CD8-positive, alpha-beta memory T cell (primary cell): ENCODE measurements at regions not wholly inside any gene's neighbourhood (a gene's known extent, or its start where the extent isn't known, plus 50 kb on each side); places are given as distances from the start of the nearest gene placed in this dataset.

ENCODE experiments used
- CTCF ChIA-PET: fragments of 350-600 bp; sonication (Branson Sonifier 250); formaldehyde crosslinking; loops from one replicate; lab custom pipeline; 2021; ENCODE audit warnings: antibody characterized with exemption; lab: Charles Lee
- POLR2A ChIA-PET: fragments of 350-600 bp; sonication (Branson Sonifier 250); formaldehyde crosslinking; loops from one replicate; lab custom pipeline; 2021; ENCODE audit warnings: antibody characterized with exemption; lab: Charles Lee
- DNase-seq, 5 donors: peaks; one replicate each; pipeline versions ENCODE4 v3.0.0 to v3.0.0-alpha.2; 2020 to 2022; ENCODE audit warnings: mixed read lengths in 1 of 5
- H3K27ac ChIP-seq: one replicate; pipeline ENCODE4 v1.7.0; 2013; ENCODE audit warnings: low read depth, mild to moderate bottlenecking, low read length, moderate library complexity
- H3K27me3 ChIP-seq: 2 replicates; pipeline ENCODE4 v1.7.0; 2013; ENCODE audit warnings: low read length, mild to moderate bottlenecking; ENCODE audit not compliant: insufficient read depth, poor library complexity, severe bottlenecking
- H3K36me3 ChIP-seq: 2 replicates; pipeline ENCODE4 v1.7.0; 2013; ENCODE audit warnings: mild to moderate bottlenecking, low read length, moderate library complexity; ENCODE audit not compliant: insufficient read depth
- H3K4me1 ChIP-seq: 2 replicates; pipeline ENCODE4 v1.7.0; 2013; ENCODE audit warnings: mild to moderate bottlenecking, low read length, moderate library complexity; ENCODE audit not compliant: insufficient read depth
- H3K4me3 ChIP-seq: 2 replicates; pipeline ENCODE4 v1.7.0; 2013; ENCODE audit warnings: mild to moderate bottlenecking, low read length
- H3K9me3 ChIP-seq: 2 replicates; pipeline ENCODE4 v1.7.0; 2013; ENCODE audit warnings: mild to moderate bottlenecking, low read length
- H3K27ac Mint-ChIP-seq, 8 donors: one replicate each; pipeline ENCODE4 v1.8.0; 2020 to 2021; ENCODE audit warnings: mixed read lengths in 8 of 8, mild to moderate bottlenecking in 6 of 8, inconsistent platforms in 3 of 8, moderate library complexity in 3 of 8
- H3K27me3 Mint-ChIP-seq, 2 donors: one replicate each; pipeline ENCODE4 v1.8.0; 2020 to 2021; ENCODE audit warnings: mixed read lengths in 2 of 2, mild to moderate bottlenecking in 1 of 2, moderate library complexity in 1 of 2
- H3K36me3 Mint-ChIP-seq, 3 donors: one replicate each; pipeline ENCODE4 v1.8.0; 2020 to 2021; ENCODE audit warnings: mixed read lengths in 3 of 3, inconsistent platforms in 1 of 3, mild to moderate bottlenecking in 1 of 3
- H3K4me1 Mint-ChIP-seq, 3 donors: one replicate each; pipeline ENCODE4 v1.8.0; 2020 to 2021; ENCODE audit warnings: mixed read lengths in 3 of 3, inconsistent platforms in 1 of 3, mild to moderate bottlenecking in 1 of 3
- H3K4me3 Mint-ChIP-seq, 7 donors: one replicate each; pipeline ENCODE4 v1.8.0; 2020 to 2021; ENCODE audit warnings: mixed read lengths in 7 of 7, mild to moderate bottlenecking in 6 of 7, moderate library complexity in 4 of 7, inconsistent platforms in 2 of 7
- H3K9me3 Mint-ChIP-seq, 5 donors: one replicate each; pipeline ENCODE4 v1.8.0; 2020 to 2022; ENCODE audit warnings: mixed read lengths in 5 of 5, mild to moderate bottlenecking in 3 of 5, moderate library complexity in 2 of 5, inconsistent platforms in 1 of 5

DNA sequence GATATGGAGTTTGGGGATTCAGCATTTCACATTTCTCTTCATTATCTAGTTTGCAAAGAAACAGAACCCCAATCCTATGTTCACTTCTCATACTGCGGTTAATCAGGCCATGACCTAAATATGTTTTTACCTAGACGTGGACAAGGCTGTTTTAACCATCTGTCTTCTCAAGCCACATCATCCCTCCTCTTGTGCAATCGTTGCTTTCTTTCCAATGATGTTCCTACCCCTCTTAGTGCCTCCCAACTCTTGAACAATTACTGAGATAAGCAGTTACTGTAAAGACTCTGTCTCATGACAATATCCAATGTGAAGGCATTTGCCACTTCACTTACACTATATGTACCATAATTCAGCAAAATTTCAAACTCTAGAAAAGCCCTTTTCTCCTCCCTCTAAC is 406.2 kb downstream of the LIG4 start:
- no peaks in the 10 kb centered on the region for H3K4me1 Mint-ChIP-seq
- H3K36me3 Mint-ChIP-seq: no peaks in the 10 kb centered on the region
- peaks cover 0 to 8% (median 1%) of the 10 kb centered on the region in 5 donors for H3K9me3 Mint-ChIP-seq
- H3K4me3 Mint-ChIP-seq: no peak overlapping the region
- ChIA-PET POLR2A (no interaction called here), CTCF (no interaction called here)
- Histone ChIP-seq H3K27me3 (no peaks in the 10 kb centered on the region), H3K27ac (no peak overlapping the region), H3K9me3 (no peaks in the 10 kb centered on the region), H3K4me1 (no peaks in the 10 kb centered on the region), H3K36me3 (no peaks in the 10 kb centered on the region), H3K4me3 (no peak overlapping the region)
- DNase-seq: no peak
- H3K27ac Mint-ChIP-seq: no peak overlapping the region
- no peaks in the 10 kb centered on the region for H3K27me3 Mint-ChIP-seq

DNA sequence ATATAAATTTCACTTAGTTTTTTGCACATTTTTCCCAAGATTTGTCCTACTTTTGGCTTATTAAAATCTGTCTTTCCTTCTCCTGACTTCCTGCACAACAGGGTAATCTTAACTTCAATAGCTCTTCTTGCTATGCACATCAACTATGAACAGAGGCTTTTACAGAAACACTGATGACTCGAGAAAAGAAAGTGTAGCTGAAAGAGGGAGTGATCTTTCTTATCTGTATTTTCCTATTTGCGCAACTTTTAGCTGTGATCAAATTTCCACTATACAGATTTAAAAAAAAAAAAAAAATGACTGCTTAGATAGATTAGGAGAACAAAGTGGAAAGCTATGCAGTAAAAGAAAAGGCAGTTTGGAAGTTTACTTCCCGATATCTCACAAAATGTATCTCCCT is 406.9 kb downstream of the LIG4 start:
- H3K27me3 Mint-ChIP-seq: no peaks in the 10 kb centered on the region
- H3K4me3 ChIP-seq: no peak overlapping the region
- no peaks in the 10 kb centered on the region for H3K9me3 ChIP-seq
- no peaks in the 10 kb centered on the region for H3K36me3 ChIP-seq
- CTCF ChIA-PET: no interaction called here
- no peak overlapping the region for H3K27ac Mint-ChIP-seq
- peaks cover 0 to 5% (median 1%) of the 10 kb centered on the region in 5 donors for H3K9me3 Mint-ChIP-seq
- no peaks in the 10 kb centered on the region for H3K36me3 Mint-ChIP-seq
- H3K27ac ChIP-seq: no peak overlapping the region
- POLR2A ChIA-PET: no interaction called here
- H3K4me1 ChIP-seq: no peaks in the 10 kb centered on the region
- H3K4me3 Mint-ChIP-seq: no peak overlapping the region
- H3K4me1 Mint-ChIP-seq: no peaks in the 10 kb centered on the region
- no peak for DNase-seq
- no peaks in the 10 kb centered on the region for H3K27me3 ChIP-seq

DNA sequence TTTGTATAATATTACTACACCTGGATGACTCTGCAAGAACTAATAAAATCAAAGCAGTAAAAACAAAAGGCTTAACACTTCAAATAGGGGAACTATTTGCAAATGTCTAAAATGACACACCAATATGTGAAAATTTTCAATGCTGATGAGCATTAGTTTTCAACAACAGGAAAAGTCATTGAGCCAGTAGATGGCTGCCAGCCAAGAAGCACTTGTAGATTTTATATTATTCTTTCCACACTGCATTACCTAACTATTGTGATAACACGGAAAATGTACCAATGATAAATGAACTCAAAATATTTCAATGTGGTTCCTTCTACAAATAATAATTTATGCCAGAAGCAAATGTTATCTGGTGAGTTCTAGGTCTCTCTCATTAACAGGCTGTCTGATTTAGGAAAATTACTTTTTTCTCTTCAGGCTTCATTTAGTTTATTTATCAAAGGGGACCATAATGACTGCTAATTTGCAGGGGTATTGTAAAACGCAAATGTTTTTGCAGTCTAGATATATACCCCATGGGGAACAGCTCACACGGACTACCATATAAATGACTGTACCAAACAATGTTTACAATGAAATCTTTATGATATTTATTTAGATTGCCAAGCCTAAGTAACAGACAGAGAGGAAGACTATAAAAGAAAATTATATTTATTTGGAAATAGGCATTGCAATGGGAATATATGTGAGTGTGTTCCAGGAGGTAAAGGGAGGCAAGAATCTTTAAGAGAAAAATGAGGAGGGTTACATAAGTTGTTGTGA is 407.8 kb downstream of the LIG4 start:
- ChIA-PET CTCF (no interaction called here), POLR2A (no interaction called here)
- no peak for DNase-seq
- Mint-ChIP-seq H3K9me3 (peaks cover 0 to 5% (median 1%) of the 10 kb centered on the region in 5 donors), H3K27ac (no peak overlapping the region), H3K27me3 (no peaks in the 10 kb centered on the region), H3K4me1 (no peaks in the 10 kb centered on the region), H3K4me3 (no peak overlapping the region), H3K36me3 (no peaks in the 10 kb centered on the region)
- Histone ChIP-seq H3K36me3 (no peaks in the 10 kb centered on the region), H3K9me3 (no peaks in the 10 kb centered on the region), H3K4me3 (no peak overlapping the region), H3K27me3 (no peaks in the 10 kb centered on the region), H3K27ac (no peak overlapping the region), H3K4me1 (no peaks in the 10 kb centered on the region)

DNA sequence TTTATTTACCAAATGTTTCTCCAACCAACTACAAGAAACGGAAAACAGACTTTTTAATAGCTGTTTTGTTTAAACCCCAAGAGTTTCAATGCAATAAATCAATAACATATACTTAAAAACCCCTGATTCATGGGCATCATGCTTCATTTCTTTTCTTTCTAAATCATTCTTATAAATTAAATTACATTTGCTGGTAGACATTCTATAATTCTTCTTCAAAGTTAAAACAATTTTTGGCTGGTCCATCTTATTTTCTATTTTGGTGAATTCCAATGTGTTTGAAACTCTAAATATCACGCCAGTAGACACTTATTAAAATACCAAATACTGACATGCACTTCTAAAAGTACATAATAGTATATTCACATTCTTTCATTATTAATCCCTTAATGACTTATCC is 408.6 kb downstream of the LIG4 start:
- no peaks in the 10 kb centered on the region for H3K9me3 ChIP-seq
- no peak overlapping the region for H3K27ac ChIP-seq
- no peak for DNase-seq
- CTCF ChIA-PET: no interaction called here
- no peaks in the 10 kb centered on the region for H3K27me3 ChIP-seq
- Mint-ChIP-seq H3K36me3 (no peaks in the 10 kb centered on the region), H3K9me3 (peaks cover 0 to 5% (median 1%) of the 10 kb centered on the region in 5 donors), H3K4me1 (no peaks in the 10 kb centered on the region), H3K4me3 (no peak overlapping the region), H3K27me3 (no peaks in the 10 kb centered on the region), H3K27ac (no peak overlapping the region)
- no peaks in the 10 kb centered on the region for H3K4me1 ChIP-seq
- no peaks in the 10 kb centered on the region for H3K36me3 ChIP-seq
- POLR2A ChIA-PET: no interaction called here
- H3K4me3 ChIP-seq: no peak overlapping the region

DNA sequence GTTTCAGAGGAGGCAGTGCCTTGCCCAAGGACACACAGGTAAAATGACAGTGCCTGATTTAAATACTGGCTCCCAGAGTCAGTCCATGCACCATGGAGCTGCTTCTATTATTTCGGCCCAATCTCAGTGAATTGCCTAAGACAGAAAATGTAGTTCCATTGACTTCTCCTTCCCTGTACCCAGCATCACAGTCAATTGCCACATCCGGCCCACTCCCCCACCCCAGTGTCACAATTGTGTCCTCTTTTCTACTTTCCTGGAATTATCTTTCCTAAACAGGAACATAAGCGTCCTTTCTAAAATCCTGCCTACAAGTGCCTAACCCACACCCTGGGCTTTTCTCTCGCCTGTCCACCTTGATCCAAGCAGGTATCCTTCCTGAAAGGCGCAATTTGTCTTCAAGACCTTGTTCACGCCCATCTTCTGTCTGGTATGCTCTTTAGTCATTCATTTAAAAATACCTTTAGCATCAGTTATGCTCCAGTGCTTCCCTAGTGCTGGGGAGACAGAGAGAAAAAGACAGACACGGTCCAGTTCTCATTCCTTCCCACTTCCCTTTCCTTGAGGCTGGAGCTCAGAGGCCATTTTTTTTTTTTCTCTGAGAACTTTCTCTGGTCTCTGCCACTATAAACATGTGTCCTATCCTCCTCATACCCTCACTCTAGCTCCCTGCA is 411.4 kb downstream of the LIG4 start:
- Mint-ChIP-seq H3K36me3 (no peaks in the 10 kb centered on the region), H3K4me3 (no peak overlapping the region), H3K4me1 (no peaks in the 10 kb centered on the region), H3K9me3 (peaks cover 0 to 12% (median 3%) of the 10 kb centered on the region in 5 donors), H3K27ac (no peak overlapping the region), H3K27me3 (no peaks in the 10 kb centered on the region)
- ChIA-PET CTCF (no interaction called here), POLR2A (no interaction called here)
- Histone ChIP-seq H3K27ac (no peak overlapping the region), H3K4me3 (no peak overlapping the region), H3K27me3 (no peaks in the 10 kb centered on the region), H3K4me1 (no peaks in the 10 kb centered on the region), H3K36me3 (no peaks in the 10 kb centered on the region), H3K9me3 (no peaks in the 10 kb centered on the region)
- no peak for DNase-seq

DNA sequence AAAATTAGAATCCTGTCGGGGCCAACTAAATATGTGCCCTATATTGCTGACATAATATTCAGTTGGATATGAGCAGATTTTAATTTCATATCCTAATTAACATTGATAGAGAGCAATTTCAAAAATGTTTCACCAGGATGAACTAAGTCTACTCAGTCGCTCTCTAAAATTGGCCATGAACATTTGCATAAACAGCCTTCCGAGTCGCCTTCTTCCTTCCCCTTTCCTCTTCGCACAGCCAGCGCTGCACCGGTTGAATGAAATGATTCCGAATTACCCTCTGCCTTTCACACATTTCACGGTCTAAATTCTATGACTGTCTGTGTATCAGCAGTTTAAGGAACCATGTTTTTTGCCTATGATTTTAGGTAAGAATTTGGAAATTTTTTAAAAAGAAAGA is 413.7 kb downstream of the LIG4 start:
- H3K4me1 ChIP-seq: no peaks in the 10 kb centered on the region
- no peaks in the 10 kb centered on the region for H3K36me3 ChIP-seq
- H3K4me3 ChIP-seq: no peak overlapping the region
- H3K27me3 ChIP-seq: no peaks in the 10 kb centered on the region
- H3K36me3 Mint-ChIP-seq: no peaks in the 10 kb centered on the region
- H3K9me3 ChIP-seq: no peaks in the 10 kb centered on the region
- H3K9me3 Mint-ChIP-seq: peaks cover 0 to 12% (median 7%) of the 10 kb centered on the region in 5 donors
- H3K27ac Mint-ChIP-seq: no peak overlapping the region
- DNase-seq: no peak
- H3K4me3 Mint-ChIP-seq: no peak overlapping the region
- H3K4me1 Mint-ChIP-seq: no peaks in the 10 kb centered on the region
- no peaks in the 10 kb centered on the region for H3K27me3 Mint-ChIP-seq
- ChIA-PET POLR2A (no interaction called here), CTCF (no interaction called here)
- no peak overlapping the region for H3K27ac ChIP-seq

DNA sequence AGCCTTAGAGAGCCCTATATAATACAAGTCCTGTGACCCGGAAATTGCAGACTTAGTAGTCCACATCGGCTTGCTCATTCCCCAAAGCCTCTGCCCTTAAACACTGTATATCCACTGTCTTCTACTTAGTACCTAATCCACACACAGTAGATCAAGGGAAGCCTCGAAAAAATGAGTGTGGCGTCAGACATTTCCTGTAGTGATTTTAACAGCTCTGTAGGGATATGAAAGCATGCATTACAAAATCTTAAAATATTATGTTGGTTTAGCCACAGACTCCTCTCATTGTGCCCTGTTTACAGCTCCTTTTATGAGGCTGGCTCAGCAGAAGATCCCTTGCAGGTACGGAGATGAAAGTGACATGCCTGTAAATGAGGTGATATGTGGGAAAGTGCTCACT is 416.3 kb downstream of the LIG4 start:
- CTCF ChIA-PET: no interaction called here
- POLR2A ChIA-PET: no interaction called here
- no peaks in the 10 kb centered on the region for H3K36me3 ChIP-seq
- DNase-seq: no peak
- H3K4me3 ChIP-seq: no peak overlapping the region
- H3K9me3 ChIP-seq: no peaks in the 10 kb centered on the region
- no peaks in the 10 kb centered on the region for H3K27me3 ChIP-seq
- H3K4me3 Mint-ChIP-seq: no peak overlapping the region
- no peaks in the 10 kb centered on the region for H3K36me3 Mint-ChIP-seq
- H3K27ac ChIP-seq: no peak overlapping the region
- H3K4me1 Mint-ChIP-seq: no peaks in the 10 kb centered on the region
- H3K27ac Mint-ChIP-seq: no peak overlapping the region
- H3K27me3 Mint-ChIP-seq: no peaks in the 10 kb centered on the region
- H3K9me3 Mint-ChIP-seq: peaks cover 0 to 9% (median 7%) of the 10 kb centered on the region in 5 donors
- no peaks in the 10 kb centered on the region for H3K4me1 ChIP-seq

DNA sequence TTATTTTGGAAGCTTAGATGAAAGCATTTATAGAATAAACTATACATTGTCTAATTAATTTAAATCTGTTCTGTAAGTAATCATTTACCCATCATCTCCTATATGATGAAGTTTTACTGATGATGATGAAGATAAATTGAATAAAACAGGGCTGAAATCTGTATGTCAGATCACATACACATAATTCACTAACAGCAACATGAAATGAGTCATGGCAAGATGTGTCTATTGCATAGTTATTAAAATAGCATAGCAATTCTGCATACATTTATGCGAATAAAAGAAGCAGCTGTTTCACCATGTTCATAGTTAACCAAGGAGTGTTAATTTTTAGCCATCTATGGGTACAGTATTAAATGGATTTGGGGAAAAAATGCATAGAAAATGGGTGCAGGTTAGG is 424.9 kb downstream of the LIG4 start:
- Histone ChIP-seq H3K27me3 (no peaks in the 10 kb centered on the region), H3K36me3 (no peaks in the 10 kb centered on the region), H3K9me3 (no peaks in the 10 kb centered on the region), H3K27ac (no peak overlapping the region), H3K4me3 (no peak overlapping the region), H3K4me1 (no peaks in the 10 kb centered on the region)
- Mint-ChIP-seq H3K27ac (no peak overlapping the region), H3K27me3 (no peaks in the 10 kb centered on the region), H3K36me3 (no peaks in the 10 kb centered on the region), H3K4me1 (no peaks in the 10 kb centered on the region), H3K4me3 (no peak overlapping the region), H3K9me3 (peaks cover 0 to 15% (median 3%) of the 10 kb centered on the region in 5 donors)
- CTCF ChIA-PET: no interaction called here
- DNase-seq: no peak
- POLR2A ChIA-PET: no interaction called here
